Stimulated activated CD8-positive, alpha-beta memory T cell treated with anti-CD3 and anti-CD28 coated beads, Interleukin-4, amount 100 ng/mL, for 48 hours (primary cell): ENCODE measurements at regions not wholly inside any gene's neighbourhood (a gene's known extent, or its start where the extent isn't known, plus 50 kb on each side); places are given as distances from the start of the nearest gene placed in this dataset.

Source experiments
- DNase-seq: peaks from one replicate; pipeline ENCODE4 v3.0.0-alpha.2; 2020

GRCh38 chr12:13839365-13840336 lies 141.8 kb downstream of the GRIN2B start:
- no peak for DNase-seq

DNA sequence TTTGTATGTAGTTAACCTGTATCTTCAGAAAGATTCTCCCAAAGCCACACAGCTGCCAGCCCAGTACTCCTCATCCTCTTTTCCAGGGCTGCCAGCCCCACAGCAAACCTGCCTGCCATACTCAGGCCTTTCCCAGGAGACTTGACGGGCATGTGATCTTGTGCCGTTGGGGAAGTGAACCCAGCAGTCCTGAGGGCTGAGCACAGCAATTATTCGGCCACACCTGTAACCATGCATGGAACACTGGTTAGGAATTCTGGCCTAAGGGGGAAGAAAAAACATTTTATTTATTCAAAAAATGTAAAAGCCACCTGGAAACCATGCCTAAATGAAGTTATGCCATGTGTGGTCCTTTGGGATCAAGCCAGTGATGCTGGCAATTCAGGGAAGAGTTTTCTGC lies 145.3 kb downstream of the GRIN2B start:
- DNase-seq: no peak

- DNase-seq: no peak
Measured at GRCh38 chr12:13835652-13836051, 145.8 kb downstream of the GRIN2B start.

DNA sequence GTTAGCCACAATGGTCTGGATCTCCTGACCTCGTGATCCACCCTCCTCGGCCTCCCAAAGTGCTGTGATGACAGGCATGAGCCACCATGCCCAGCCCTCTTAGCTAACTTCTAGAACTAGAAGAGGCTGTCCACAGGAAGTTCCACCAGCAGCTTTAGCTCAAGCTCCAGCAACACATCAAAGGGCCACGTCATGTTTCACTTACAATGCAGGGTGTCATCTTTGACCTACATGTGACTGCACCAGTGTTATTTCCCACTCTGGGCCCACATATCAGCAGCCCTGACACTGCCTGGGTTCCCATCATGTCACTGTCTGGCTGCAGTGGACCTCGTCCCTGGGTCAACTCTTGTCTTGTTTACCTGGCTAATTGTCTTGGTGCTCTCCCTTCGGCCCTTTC lies 147.2 kb downstream of the GRIN2B start:
- no peak for DNase-seq

DNA sequence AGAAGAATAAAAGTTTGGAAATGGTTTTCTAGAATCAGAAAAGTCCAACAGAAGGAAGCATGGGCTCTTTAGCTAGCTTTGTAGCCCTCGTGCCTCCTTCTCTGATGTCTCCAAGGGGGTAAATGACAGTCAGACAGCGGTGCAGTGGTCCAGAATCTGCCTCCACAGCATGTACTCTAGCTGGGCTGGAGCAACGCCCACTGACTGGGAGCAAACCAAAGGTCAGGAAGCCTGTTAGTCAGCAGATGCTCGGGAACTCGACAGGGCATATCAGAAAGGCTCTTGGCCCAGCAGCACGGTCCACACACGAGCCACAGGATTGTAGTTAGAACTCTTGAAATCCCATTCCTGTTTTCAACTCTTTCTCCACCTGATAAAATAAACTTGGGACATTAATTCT lies 164.3 kb downstream of the GRIN2B start:
- DNase-seq: no peak

- no peak for DNase-seq
Measured at GRCh38 chr12:13816394-13816793, 165.0 kb downstream of the GRIN2B start.

DNA sequence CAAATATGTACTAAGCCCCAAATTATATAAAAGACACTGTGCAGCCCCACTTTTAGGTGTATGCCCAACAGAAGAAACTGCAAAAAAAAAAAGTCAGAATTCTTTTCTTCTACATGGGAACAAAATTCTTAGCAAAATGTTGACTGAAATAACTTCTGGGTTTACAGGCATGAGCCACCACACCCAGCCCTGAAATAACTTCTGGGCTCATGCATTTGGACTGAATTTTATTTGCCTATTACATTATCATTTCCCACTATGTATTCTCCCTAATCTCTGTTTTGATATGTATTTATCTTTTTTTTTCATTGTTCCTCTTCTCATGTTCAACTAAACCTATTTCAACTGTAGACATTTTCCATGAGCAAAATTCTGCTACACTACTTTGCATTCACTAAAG lies 169.2 kb downstream of the GRIN2B start:
- DNase-seq: no peak

DNA sequence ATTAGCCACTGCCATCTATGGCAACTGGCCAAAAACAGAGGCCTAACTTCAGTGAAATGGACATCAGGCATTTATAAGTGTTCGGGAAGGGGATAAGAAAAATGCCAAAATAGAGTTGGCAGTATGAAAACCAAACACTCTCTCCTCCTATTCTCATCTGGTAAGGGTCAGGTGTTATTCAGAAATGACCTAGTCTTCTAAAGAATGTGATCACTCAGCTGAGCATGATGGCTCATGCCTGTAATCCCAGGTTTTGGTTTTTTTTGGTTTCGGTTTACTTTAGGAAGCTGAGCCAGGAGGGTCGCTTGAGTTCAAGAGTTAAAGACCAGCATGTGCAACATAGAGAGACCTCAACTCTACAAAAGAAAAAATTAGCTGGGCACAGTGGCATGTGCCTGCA lies 170.3 kb downstream of the GRIN2B start:
- no peak for DNase-seq

GRCh38 chr12:13805041-13805440 lies 176.4 kb downstream of the GRIN2B start:
- no peak for DNase-seq

- DNase-seq: no peak
Measured at GRCh38 chr12:13801543-13801942, 179.9 kb downstream of the GRIN2B start.

DNA sequence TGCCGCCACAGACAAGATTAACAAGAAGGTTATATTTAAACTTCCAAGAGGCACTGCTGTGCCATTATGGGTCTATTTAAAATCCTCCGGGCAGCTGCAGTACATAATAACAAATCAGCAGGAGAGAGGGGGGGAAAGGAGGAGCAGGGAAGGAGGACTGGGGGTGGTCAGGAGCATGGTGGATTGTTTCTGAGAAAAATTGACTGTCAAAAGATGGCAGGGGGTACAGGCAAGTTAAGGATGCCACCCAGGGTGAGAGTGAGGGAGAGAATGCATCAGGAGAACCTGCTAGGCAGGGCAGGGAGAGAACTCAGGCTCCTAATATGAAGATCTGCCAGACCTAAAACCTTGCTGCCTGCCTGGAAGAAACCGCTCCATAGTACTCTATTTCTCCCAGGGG lies 181.8 kb downstream of the GRIN2B start:
- DNase-seq: no peak

DNA sequence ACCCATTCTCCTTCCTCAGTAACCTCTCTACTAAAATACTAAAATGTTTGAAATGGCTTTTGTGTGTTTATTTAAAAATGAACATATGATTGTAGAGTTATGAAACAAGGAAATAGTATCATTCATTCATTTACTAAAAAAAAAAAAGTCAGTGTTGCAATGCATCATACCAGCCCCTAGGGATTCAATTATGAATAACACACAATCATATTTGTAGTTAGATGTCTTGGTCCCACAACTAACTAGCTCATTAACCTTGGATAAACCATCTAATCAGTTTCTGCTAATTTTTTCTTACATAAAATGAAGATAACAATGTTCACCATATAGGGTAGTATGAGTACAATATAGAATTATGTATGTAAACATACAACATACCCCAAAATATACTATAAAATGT lies 183.2 kb downstream of the GRIN2B start:
- no peak for DNase-seq

DNA sequence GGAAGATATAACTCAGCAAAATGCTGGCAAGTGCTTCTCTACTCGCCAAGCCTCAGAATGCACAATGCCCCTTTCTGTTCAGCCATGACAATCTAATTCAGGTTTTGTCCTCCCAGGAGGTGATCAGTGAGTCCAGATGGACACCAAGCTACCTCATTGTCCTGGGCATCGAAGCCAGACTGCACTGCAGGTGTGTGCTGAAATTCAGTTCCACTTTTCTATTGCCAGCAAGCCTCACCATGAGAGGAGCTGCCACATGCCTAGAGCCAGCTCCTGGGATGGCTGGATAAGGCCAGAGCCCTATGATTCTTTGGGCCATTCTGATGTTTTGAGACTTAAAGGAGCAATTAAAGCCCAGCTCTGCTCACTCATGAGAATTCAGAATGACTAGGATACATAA lies 186.7 kb downstream of the GRIN2B start:
- no peak for DNase-seq

- no peak for DNase-seq
Measured at GRCh38 chr12:13790317-13790716, 191.1 kb downstream of the GRIN2B start.

GRCh38 chr12:13788626-13789025 lies 192.8 kb downstream of the GRIN2B start:
- DNase-seq: no peak

GRCh38 chr12:13786646-13787045 lies 194.8 kb downstream of the GRIN2B start:
- no peak for DNase-seq

- no peak for DNase-seq
Measured at GRCh38 chr12:13784504-13784903, 196.9 kb downstream of the GRIN2B start.

DNA sequence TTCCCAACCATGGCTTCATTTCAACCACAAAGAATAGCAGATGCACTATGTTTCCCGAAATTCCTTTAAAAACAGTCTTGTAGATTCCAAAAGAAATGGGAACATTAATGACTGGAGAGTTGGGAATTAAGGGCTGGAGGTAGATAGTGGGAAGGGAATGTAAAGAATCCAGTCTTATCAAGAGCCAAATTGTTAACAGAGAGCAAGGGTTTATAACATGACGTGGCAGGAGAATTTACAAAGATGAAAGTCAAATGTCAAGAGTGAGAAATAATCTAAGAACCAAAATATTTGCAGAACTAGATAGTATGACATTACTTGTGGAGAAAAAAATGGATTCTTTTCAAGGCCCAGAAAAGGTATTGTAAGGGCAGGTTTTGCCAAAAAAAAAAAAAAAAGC lies 200.9 kb downstream of the GRIN2B start:
- no peak for DNase-seq

DNA sequence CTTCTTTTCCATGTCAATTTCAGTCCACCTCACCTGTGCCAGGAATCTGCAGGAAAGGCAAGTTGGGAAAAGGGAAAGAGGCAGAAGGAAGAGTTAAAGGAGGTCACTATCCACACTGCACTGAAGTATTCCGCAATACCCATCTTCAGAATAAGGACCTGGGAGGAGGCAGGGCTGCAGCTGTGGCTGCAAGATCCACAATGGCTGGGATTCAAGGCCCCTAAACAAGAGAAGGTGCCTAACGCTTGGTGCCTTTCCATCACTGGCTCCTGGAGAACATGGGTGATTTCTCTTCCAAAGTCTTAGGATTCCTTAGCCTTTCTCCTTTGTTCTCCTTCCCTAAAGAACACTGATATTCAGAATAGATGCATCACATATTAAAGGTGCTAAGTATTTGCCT lies 204.0 kb downstream of the GRIN2B start:
- DNase-seq: no peak

DNA sequence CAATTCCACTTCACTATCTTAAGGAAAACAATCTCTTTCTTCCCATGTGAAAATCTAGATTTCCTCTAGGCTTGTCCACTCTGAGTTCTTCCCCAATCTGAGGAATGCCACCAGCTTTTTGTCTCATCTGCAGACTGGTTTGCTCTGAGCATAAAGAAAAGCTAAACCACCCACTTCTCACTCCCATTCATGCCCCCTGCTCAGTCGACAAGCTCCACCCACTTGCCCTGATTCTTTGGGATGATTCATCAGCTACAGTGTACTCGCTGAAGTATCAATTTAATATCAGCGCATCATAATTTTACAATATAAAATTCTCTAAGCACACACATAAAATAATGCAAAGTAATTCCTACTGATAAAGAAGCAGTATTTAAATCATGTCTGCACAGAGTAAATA lies 209.1 kb downstream of the GRIN2B start:
- no peak for DNase-seq

DNA sequence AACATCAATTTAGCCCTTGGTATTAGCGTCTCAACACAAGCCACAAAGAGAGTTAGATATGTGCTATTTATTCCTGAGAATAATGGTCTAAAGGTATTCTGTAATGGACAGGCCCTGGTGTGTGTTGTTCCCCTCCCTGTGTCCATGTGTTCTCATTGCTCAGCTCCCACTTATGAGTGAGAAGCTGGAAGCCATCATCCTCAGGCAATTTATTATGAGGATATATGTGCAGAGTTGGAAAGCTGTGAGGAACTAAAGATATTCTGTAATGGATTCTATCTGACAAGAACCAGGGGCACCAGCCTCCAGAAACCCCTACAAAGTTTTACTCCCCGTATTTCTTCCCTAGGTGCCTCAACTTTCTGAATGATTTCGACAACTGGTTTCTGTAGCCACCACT lies 210.8 kb downstream of the GRIN2B start:
- DNase-seq: no peak

- no peak for DNase-seq
Measured at GRCh38 chr12:13769966-13770365, 211.4 kb downstream of the GRIN2B start.

DNA sequence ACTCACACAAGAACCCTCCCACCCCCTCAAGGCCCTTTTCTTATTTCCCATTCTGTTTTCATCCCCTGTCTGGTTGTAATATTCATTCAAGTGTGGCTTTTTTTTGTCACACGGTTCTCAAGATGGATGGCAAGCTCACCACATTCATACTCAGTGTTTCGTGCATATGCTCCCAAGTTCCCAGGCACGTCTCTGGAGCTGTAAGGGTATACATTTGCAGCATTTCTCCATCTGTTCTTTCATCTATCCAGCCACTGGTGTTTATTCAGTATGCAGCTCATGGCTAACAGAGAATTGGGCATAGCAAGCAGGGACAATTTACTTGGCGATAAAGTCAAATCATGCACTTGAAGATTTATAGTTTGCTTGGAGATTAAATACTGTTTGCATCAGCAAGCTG lies 212.1 kb downstream of the GRIN2B start:
- DNase-seq: no peak

GRCh38 chr12:13764748-13765147 lies 216.7 kb downstream of the GRIN2B start:
- DNase-seq: no peak

DNA sequence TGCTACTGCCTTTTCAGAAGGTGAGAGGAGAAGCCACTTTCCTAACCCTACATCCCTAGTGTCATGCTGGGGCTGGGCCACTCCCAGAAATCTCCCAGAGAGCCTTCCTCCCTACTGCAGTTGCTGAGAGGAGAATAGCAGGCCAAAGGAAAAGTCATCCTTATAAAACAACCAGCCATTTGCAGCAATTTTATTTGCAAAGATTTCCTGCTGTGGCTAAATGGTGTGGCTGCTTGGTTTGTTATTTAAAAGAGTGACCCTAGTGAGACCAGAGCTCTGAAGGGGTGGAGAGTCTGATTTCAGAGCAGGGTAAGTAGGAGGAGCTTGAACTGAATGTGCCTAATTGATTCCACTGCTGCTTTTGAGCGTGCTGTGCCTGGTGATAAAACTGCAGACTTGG lies 232.0 kb downstream of the GRIN2B start:
- no peak for DNase-seq
